HFF-Myc (cell line): ENCODE measurements at regions not wholly inside any gene's neighbourhood (a gene's known extent, or its start where the extent isn't known, plus 50 kb on each side); places are given as distances from the start of the nearest gene placed in this dataset.

Experiments
- DNase-seq: peaks from one replicate; pipeline ENCODE4 v3.0.0-alpha.2; 2011; ENCODE audit warnings: low read depth; ENCODE audit errors: extremely low read depth
- H3K4me3 ChIP-seq: replicated peaks from 2 replicates; pipeline ENCODE4 v1.5.1; 2011; ENCODE audit warnings: low read depth, mild to moderate bottlenecking, control low read depth, low read length
- CTCF ChIP-seq: IDR thresholded peaks from 2 replicates; pipeline ENCODE4 v1.5.1; 2012; ENCODE audit warnings: mild to moderate bottlenecking, low read depth, low read length, control low read depth; ENCODE audit errors: missing control alignments

DNA sequence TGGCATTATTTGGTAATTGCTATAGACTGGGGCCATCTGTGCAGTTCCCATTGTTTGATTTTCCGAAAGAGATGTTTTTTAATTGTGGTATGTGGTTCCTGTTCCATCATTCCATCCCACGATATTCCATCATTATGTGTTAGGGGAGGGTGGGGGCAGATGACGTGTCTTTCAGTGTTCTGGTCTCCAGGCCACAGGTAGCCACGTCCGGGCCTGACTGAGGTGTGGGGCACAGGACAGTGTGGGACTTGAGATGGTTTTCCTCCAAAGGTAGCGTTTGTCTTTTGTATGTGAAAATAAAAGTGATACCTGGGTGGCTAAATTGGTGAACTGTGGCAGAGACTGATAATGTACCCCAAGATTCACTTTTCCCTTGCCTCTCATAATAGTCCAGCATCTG lies 192.2 kb upstream of the HAAO start:
- no peak overlapping the region for H3K4me3 ChIP-seq
- no peak for DNase-seq
- TF ChIP-seq CTCF = no peak

GRCh38 chr2:42984081-42984480 lies 191.7 kb upstream of the HAAO start:
- H3K4me3 ChIP-seq = no peak overlapping the region
- DNase-seq = no peak
- TF ChIP-seq CTCF = no peak

DNA sequence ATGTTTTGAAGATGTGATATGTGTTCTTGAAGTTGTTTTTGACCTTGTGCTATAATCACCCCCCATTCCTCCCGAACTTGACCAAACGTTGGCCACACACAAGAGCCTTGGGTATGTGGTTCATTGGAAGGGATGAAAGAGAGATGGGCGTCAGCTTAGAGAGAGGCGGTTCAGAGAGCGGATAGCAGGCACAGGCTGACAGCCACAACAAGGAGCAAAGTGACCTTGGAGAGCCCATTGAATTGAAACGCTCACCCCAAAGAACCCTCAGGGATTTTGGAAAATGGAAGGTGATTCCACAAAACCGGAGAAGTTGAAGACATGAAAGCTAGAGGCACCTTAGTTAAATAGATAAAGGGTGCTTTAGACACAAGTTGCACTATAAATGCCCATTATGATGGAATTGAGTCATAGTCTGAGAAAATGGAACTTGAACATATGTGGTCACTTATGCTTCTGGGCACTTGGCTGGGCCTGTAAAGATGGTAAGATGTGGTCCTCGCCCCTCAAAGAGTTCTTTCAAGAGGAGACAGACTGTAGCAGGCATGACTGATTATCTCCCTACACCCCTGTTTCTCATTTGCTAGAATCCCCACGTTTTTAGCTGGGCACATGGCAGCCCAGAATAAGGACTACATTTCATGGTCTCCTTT lies 188.5 kb upstream of the HAAO start:
- TF ChIP-seq CTCF = no peak
- DNase-seq = no peak
- no peak overlapping the region for H3K4me3 ChIP-seq

DNA sequence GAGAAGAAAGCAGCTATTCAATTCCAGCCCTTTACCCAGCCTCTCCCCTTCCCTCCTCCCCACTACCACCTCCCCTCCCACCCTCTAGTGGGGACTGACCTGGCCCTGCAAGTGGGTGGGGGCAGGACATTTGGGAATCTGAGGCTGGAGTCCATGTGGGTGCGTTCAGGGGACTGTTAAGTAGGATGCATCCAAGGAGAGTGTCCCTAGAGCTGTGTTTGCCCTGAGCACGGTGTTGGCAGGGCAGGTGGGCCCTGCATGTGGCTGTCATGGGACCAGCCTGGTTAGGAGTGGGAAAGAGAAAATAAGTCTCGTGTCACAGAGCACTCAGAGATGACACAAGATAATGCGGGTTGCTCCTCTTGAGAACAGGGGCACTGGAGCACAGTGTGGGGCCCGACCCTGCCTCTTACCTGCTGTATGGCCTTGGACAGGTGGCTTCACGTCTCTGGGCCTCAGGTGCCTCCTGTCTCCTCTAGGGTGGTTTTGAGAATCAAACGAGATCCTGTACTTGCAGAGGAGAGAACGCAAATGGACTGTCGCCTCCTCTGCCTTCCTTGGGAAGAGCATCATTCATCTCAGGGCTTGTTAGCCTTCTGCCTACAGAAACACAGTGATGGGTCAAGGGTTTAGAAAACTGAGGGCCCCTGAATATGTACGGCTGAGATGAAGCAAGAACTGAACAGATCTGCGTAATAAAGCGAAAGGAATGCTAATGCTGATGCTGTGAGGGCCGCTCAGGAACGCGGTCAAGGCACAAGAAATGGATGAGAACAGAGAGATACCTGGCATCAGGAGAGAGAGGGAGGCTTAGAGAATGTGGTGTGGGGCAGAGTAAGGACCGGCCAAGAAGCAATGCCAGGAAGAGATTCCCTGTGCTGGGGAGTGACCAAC lies 187.7 kb upstream of the HAAO start:
- no peak for TF ChIP-seq CTCF
- no peak overlapping the region for H3K4me3 ChIP-seq
- DNase-seq = no peak

- DNase-seq = no peak
- H3K4me3 ChIP-seq = no peak overlapping the region
- TF ChIP-seq CTCF = no peak
These were observed 187.1 kb upstream of the HAAO start for GRCh38 chr2:42979416-42979869.

GRCh38 chr2:42978887-42979415 lies 186.6 kb upstream of the HAAO start:
- H3K4me3 ChIP-seq = no peak overlapping the region
- no peak for TF ChIP-seq CTCF
- DNase-seq = no peak
